Lower leg skin (tissue), 4 donors: ENCODE measurements at regions not wholly inside any gene's neighbourhood (a gene's known extent, or its start where the extent isn't known, plus 50 kb on each side); places are given as distances from the start of the nearest gene placed in this dataset.

Experiments
- DNase-seq, 2 donors: peaks; one replicate each; pipeline ENCODE4 v3.0.0-alpha.2; 2019; ENCODE audit warnings: low spot score in 2 of 2
- H3K4me3 ChIP-seq: fragments of 200-600 bp; sonication (generic); 2 replicates; pipeline ENCODE4 v1.5.1; 2017; ENCODE audit warnings: mild to moderate bottlenecking, low read depth; ENCODE audit not compliant: poor library complexity, severe bottlenecking
- CTCF ChIP-seq, 3 donors: fragments of 450-650 bp; IDR thresholded peaks; one replicate each; pipeline ENCODE4 v1.5.1; 2016; ENCODE audit warnings: antibody characterized with exemption in 3 of 3, mild to moderate bottlenecking in 3 of 3, moderate library complexity in 2 of 3
- POLR2A ChIP-seq, 2 donors: fragments of 450-650 bp; IDR thresholded peaks; one replicate each; pipeline ENCODE4 v1.6.1; 2016 to 2017; ENCODE audit warnings: antibody characterized with exemption in 2 of 2, mild to moderate bottlenecking in 1 of 2, moderate library complexity in 1 of 2
- WGBS, 2 donors: methylation state at CpG; one replicate each; pipeline ENCODE4 v1.1.5; 2018; 5-methylcytosine and 5-hydroxymethylcytosine counted together
- intact Hi-C: fragments of 100-400 bp; cut with DNase I; formaldehyde crosslinking; loops from one replicate; pipeline ENCODE4 v1.15.0; 2023; ENCODE audit warnings: low total_unique reads

DNA sequence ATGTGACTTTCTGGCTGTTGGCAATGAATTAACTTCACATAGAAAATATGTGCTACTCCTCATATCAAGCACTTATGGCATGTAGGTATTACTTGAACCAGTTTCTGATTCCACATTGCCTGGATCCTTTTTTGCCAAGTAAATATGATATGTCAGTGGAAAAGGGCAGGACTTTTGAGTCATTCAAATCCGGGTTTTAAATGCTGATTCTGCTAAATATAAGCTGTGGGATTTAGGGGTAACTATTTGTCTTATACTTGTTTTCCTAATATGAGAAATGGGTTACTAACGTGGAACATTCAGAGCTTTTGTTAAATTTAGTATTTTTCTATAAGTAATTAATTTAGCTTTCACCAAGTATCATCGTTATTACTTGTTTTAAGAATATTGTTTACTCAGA lies 108.0 kb upstream of the HGF start:
- TF ChIP-seq CTCF (IDR thresholded peaks at IDR 0.05) (no peak), POLR2A (IDR thresholded peaks at IDR 0.05) (no peak)
- intact Hi-C loops: no loop called here
- no peak for DNase-seq
- 85 to 86% methylated on average over 3 of the region's 3 CpGs for WGBS, 2 donors
- H3K4me3 ChIP-seq: no peak overlapping the region

GRCh38 chr7:81873559-81873958 lies 103.7 kb upstream of the HGF start:
- DNase-seq: no peak
- no peak overlapping the region for H3K4me3 ChIP-seq
- 63 to 75% methylated on average over 3 of the region's 3 CpGs for WGBS, 2 donors
- intact Hi-C loops: no loop called here
- TF ChIP-seq POLR2A (IDR thresholded peaks at IDR 0.05): no peak
- TF ChIP-seq CTCF (IDR thresholded peaks at IDR 0.05): no peak

DNA sequence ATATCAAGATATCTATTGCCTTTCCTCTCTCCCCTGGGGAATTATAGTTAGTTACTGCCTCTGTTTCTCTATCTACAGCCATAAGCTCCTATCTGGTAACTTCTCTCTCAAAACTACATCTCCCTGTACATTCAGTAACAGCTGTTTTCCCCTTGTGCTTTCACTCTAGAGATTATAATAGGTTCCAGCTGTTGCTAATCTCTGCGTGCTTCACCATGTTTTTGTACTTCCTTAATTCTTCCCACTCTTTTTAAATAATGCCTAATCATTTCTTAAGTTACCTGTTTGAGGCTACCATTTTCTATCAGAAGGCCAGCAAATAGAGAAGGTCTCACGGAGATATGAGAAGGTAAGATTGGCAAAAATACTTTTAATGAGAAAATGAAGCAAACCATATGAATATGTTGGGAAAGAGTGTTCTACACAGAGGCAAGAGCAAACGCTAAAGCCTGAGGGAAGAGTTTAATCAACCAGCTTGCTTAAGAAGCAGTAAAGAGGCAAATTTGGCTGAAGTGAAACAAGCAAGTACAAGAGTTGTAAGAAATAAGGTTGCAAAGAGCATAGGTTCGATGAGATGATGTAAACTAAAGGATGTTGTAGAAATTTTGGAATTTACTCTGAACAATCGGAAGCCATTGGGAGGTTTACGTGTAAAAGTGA lies 101.9 kb upstream of the HGF start:
- H3K4me3 ChIP-seq: no peak overlapping the region
- 70 to 75% methylated on average over 6 of the region's 6 CpGs for WGBS, 2 donors
- TF ChIP-seq POLR2A (IDR thresholded peaks at IDR 0.05) (no peak), CTCF (IDR thresholded peaks at IDR 0.05) (no peak)
- no peak for DNase-seq
- intact Hi-C loops: no loop called here

DNA sequence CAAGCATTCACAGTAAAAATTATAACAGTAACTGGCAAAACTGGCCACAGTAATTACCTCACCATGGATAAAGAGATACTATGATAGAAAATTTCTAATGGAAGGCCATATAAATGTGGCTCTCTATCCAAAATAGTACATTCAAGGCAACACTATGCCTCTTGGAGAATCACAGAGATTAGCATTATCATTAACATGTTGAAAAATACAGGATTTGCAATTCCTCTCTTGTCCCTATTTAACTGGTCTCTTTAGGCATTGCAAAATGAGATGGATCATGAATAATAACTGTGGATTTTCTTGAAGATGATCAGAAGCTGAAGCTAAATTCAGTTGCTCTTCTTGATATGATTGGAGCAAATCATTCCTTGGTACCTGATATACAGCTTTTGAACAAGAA lies 100.8 kb upstream of the HGF start:
- DNase-seq: no peak
- no peak overlapping the region for H3K4me3 ChIP-seq
- TF ChIP-seq POLR2A (IDR thresholded peaks at IDR 0.05) (no peak), CTCF (IDR thresholded peaks at IDR 0.05) (no peak)
- intact Hi-C loops: no loop called here

GRCh38 chr7:81869670-81870069 lies 99.8 kb upstream of the HGF start:
- H3K4me3 ChIP-seq: no peak overlapping the region
- intact Hi-C loops: no loop called here
- TF ChIP-seq POLR2A (IDR thresholded peaks at IDR 0.05): no peak
- no peak for TF ChIP-seq CTCF (IDR thresholded peaks at IDR 0.05)
- WGBS, 2 donors: 85% methylated on average over 2 of the region's 2 CpGs
- no peak for DNase-seq

GRCh38 chr7:81865754-81866153 lies 95.9 kb upstream of the HGF start:
- no peak overlapping the region for H3K4me3 ChIP-seq
- no peak for DNase-seq
- intact Hi-C loops: no loop called here
- 93 to 96% methylated on average over 1 of the region's 1 CpG for WGBS, 2 donors
- TF ChIP-seq CTCF (IDR thresholded peaks at IDR 0.05) (no peak), POLR2A (IDR thresholded peaks at IDR 0.05) (no peak)
